B cell (primary cell): ENCODE measurements at regions not wholly inside any gene's neighbourhood (a gene's known extent, or its start where the extent isn't known, plus 50 kb on each side); places are given as distances from the start of the nearest gene placed in this dataset.

Source experiments
- ATAC-seq: fragments of 200-7000 bp; cut with Tn5 transposase; one replicate; pipeline ENCODE4 v1.10.0; 2021; ENCODE audit warnings: low read depth, mild to moderate bottlenecking, moderate number of reproducible peaks, moderate library complexity
- CTCF ChIA-PET: fragments of 350-600 bp; sonication (Branson Sonifier 250); formaldehyde crosslinking; loops from one replicate; lab custom pipeline; 2021; ENCODE audit warnings: antibody characterized with exemption, inconsistent platforms; lab: Charles Lee
- POLR2A ChIA-PET: fragments of 350-600 bp; sonication (Branson Sonifier 250); formaldehyde crosslinking; loops from one replicate; lab custom pipeline; 2021; ENCODE audit warnings: antibody characterized with exemption; lab: Charles Lee
- DNase-seq: peaks from one replicate; pipeline ENCODE4 v3.0.0; 2013
- H2AFZ ChIP-seq: 2 replicates; pipeline ENCODE4 v1.6.1; 2012; ENCODE audit warnings: mild to moderate bottlenecking, low read depth, low read length; ENCODE audit not compliant: insufficient read depth, poor library complexity, severe bottlenecking
- H3K27ac ChIP-seq, 2 donors: 1 replicate in 1 of 2; 2 replicates in 1 of 2; pipeline ENCODE4 v1.5.1; 2012 to 2013; ENCODE audit warnings: low read length in 2 of 2, mild to moderate bottlenecking in 2 of 2, moderate library complexity in 1 of 2
- H3K27me3 ChIP-seq, 4 experiments: fragments of 200-600 bp in 1 of 4; sonication (generic) in 1 of 4; replicated peaks in 1 of 4; 1 replicate in 2 of 4; 2 replicates in 2 of 4; pipeline versions ENCODE4 v1.6.1 to v1.7.0; 2013 to 2016; ENCODE audit warnings: low read length in 3 of 4, mild to moderate bottlenecking in 2 of 4, mixed read lengths in 1 of 4, moderate library complexity in 1 of 4; ENCODE audit not compliant: insufficient read depth in 4 of 4, control insufficient read depth in 3 of 4; ENCODE audit errors: control extremely low read depth in 1 of 4
- H3K36me3 ChIP-seq, 2 experiments: replicated peaks in 1 of 2; 1 replicate in 1 of 2; 2 replicates in 1 of 2; pipeline versions ENCODE4 v1.6.1 to v1.7.1; 2013; ENCODE audit warnings: low read length in 1 of 2; ENCODE audit not compliant: insufficient read depth in 2 of 2, control insufficient read depth in 1 of 2; ENCODE audit errors: control extremely low read depth in 1 of 2, extremely low read depth in 1 of 2
- H3K4me1 ChIP-seq, 2 donors: fragments of 200-600 bp in 1 of 2; sonication (generic) in 1 of 2; 1 replicate in 1 of 2; 2 replicates in 1 of 2; pipeline versions ENCODE4 v1.5.1 to v1.6.1; 2013 to 2017; ENCODE audit warnings: low read length in 2 of 2; ENCODE audit not compliant: control insufficient read depth in 2 of 2, insufficient read depth in 2 of 2
- H3K4me2 ChIP-seq: replicated peaks from 2 replicates; pipeline ENCODE3; 2012; ENCODE audit warnings: mild to moderate bottlenecking, low read depth, low read length; ENCODE audit not compliant: poor library complexity, severe bottlenecking
- H3K4me3 ChIP-seq, 5 experiments: fragments of 200-600 bp in 1 of 5; sonication (generic) in 1 of 5; 1 replicate in 3 of 5; 2 replicates in 2 of 5; pipeline versions ENCODE4 v1.5.1 to v1.7.0; 2011 to 2016; ENCODE audit warnings: low read length in 4 of 5, mild to moderate bottlenecking in 4 of 5, low read depth in 2 of 5, control low read depth in 1 of 5, moderate library complexity in 1 of 5; ENCODE audit not compliant: insufficient read depth in 1 of 5; ENCODE audit errors: control extremely low read depth in 1 of 5, extremely low read depth in 1 of 5
- H3K79me2 ChIP-seq: fragments of 200-600 bp; sonication (generic); one replicate; pipeline ENCODE4 v1.6.0; 2016; ENCODE audit warnings: low read length; ENCODE audit not compliant: control insufficient read depth, insufficient read depth
- H3K9ac ChIP-seq: fragments of 200-600 bp; sonication (generic); 2 replicates; pipeline ENCODE4 v1.6.1; 2017; ENCODE audit warnings: mild to moderate bottlenecking, low read length, moderate library complexity
- H3K9me3 ChIP-seq, 3 donors: one replicate each; pipeline versions ENCODE4 v1.6.1 to v1.7.1; 2013; ENCODE audit warnings: low read length in 2 of 3; ENCODE audit not compliant: control insufficient read depth in 2 of 3, insufficient read depth in 1 of 3; ENCODE audit errors: control extremely low read depth in 1 of 3
- H4K20me1 ChIP-seq: 2 replicates; pipeline ENCODE4 v1.6.0; 2012; ENCODE audit warnings: mild to moderate bottlenecking, low read length; ENCODE audit not compliant: insufficient read depth, control insufficient read depth, poor library complexity, severe bottlenecking
- H3K27ac Mint-ChIP-seq: one replicate; pipeline ENCODE4 v1.8.0; 2021; ENCODE audit warnings: mixed read lengths
- H3K27me3 Mint-ChIP-seq: one replicate; pipeline ENCODE4 v1.8.0; 2021; ENCODE audit warnings: mixed read lengths
- H3K4me1 Mint-ChIP-seq: one replicate; pipeline ENCODE4 v1.8.0; 2021; ENCODE audit warnings: mixed read lengths
- H3K4me3 Mint-ChIP-seq: one replicate; pipeline ENCODE4 v1.8.0; 2021; ENCODE audit warnings: mixed read lengths
- H3K9me3 Mint-ChIP-seq: one replicate; pipeline ENCODE4 v1.8.0; 2022; ENCODE audit warnings: mixed read lengths; ENCODE audit not compliant: insufficient read depth
- CTCF ChIP-seq: fragments of 200-600 bp; IDR thresholded peaks from one replicate; pipeline ENCODE4 v1.8.0; 2022; ENCODE audit warnings: antibody characterized with exemption, mild to moderate bottlenecking
- EZH2 ChIP-seq: IDR thresholded peaks from 2 replicates; pipeline ENCODE4 v1.6.1; 2012; ENCODE audit warnings: borderline replicate concordance, low read depth, mild to moderate bottlenecking, moderate library complexity, low read length; ENCODE audit not compliant: insufficient read depth, poor library complexity, severe bottlenecking
- WGBS: methylation state at CpG from one replicate; pipeline ENCODE4 v1.1.5; 2013; ENCODE audit warnings: missing lambda C conversion rate; ENCODE audit not compliant: insufficient coverage; 5-methylcytosine and 5-hydroxymethylcytosine counted together
- intact Hi-C: fragments of 100-400 bp; cut with micrococcal nuclease; formaldehyde crosslinking; loops from one replicate; pipeline ENCODE4 v1.10.0; 2022

- ChIA-PET POLR2A (no interaction called here), CTCF (no interaction called here)
- no peak for DNase-seq
- H3K4me3 ChIP-seq: no peak overlapping the region
- ATAC-seq: no peak
- intact Hi-C loops: no loop called here
- H3K36me3 ChIP-seq: no peaks in the 10 kb centered on the region
- H3K79me2 ChIP-seq: no peaks in the 10 kb centered on the region
- no peak overlapping the region for H3K27ac Mint-ChIP-seq
- H2AFZ ChIP-seq: no peak overlapping the region
- WGBS: no CpG with 5 or more reads among the region's 3 CpGs
- H3K4me3 Mint-ChIP-seq: no peak overlapping the region
- no peak overlapping the region for H3K27ac ChIP-seq
- no peaks in the 10 kb centered on the region for H3K9me3 Mint-ChIP-seq
- no peaks in the 10 kb centered on the region for H3K4me1 ChIP-seq
- H3K9me3 ChIP-seq: no peaks in the 10 kb centered on the region
- TF ChIP-seq CTCF (no peak), EZH2 (no peak)
- H3K4me2 ChIP-seq: no peak overlapping the region
- peaks cover 9% of the 10 kb centered on the region for H3K4me1 Mint-ChIP-seq
- peaks cover 17% of the 10 kb centered on the region for H3K27me3 Mint-ChIP-seq
- H4K20me1 ChIP-seq: no peaks in the 10 kb centered on the region
- no peak overlapping the region for H3K9ac ChIP-seq
- H3K27me3 ChIP-seq: peaks cover 0 to 3% (median 0%) of the 10 kb centered on the region in 4 experiments
Observed at GRCh38 chr2:67970542-67970941, 92.3 kb downstream of the C1D start.

- Histone ChIP-seq H3K27ac (no peak overlapping the region), H4K20me1 (no peaks in the 10 kb centered on the region)
- intact Hi-C loops: no loop called here
Observed at GRCh38 chr2:67974559-67975430, 88.0 kb downstream of the C1D start.

More at GRCh38 chr2:67974559-67975430, 88.0 kb downstream of the C1D start:
- H3K4me2 ChIP-seq: peak overlapping the region; percentile 53
- CTCF ChIA-PET: interaction anchor here (1.4 kb wide), 1 partner anchor 10 kb away, joined by 3 read pairs; no protein-coding TSS in a partner anchor
- WGBS: 18% methylated on average over 7 of the region's 7 CpGs
- H3K36me3 ChIP-seq: no peaks in the 10 kb centered on the region
- peak overlapping the region; percentile 27 for H3K9ac ChIP-seq
- Mint-ChIP-seq H3K27ac (no peak overlapping the region), H3K27me3 (peaks cover 3% of the 10 kb centered on the region), H3K9me3 (no peaks in the 10 kb centered on the region), H3K4me3 (peak overlapping the region; percentile 62), H3K4me1 (peaks cover 9% of the 10 kb centered on the region)
- POLR2A ChIA-PET: no interaction called here
- H2AFZ ChIP-seq: peak overlapping the region; percentile 65
- TF ChIP-seq EZH2: no peak
- no peak for TF ChIP-seq CTCF
- no peaks in the 10 kb centered on the region for H3K9me3 ChIP-seq
- H3K4me1 ChIP-seq: no peaks in the 10 kb centered on the region
- DNase-seq: peak; percentile 5
- H3K27me3 ChIP-seq: peaks cover 0 to 3% (median 0%) of the 10 kb centered on the region in 4 experiments
- ATAC-seq: no peak
- H3K4me3 ChIP-seq: peak overlapping the region in 1 of 5 experiments; percentile 23
- H3K79me2 ChIP-seq: no peaks in the 10 kb centered on the region
